Trophoblast cell (in vitro differentiated cells and primary cell): ENCODE measurements at regions not wholly inside any gene's neighbourhood (a gene's known extent, or its start where the extent isn't known, plus 50 kb on each side); places are given as distances from the start of the nearest gene placed in this dataset.

Experiments used
- DNase-seq, 2 donors: peaks; one replicate each; pipeline ENCODE4 v3.0.0-alpha.2; 2016
- H2AFZ ChIP-seq: 2 replicates; pipeline ENCODE4 v1.6.1; 2013; ENCODE audit warnings: low read length, moderate library complexity, mild to moderate bottlenecking; ENCODE audit not compliant: insufficient read depth, poor library complexity
- H2AK5ac ChIP-seq: 2 replicates; pipeline ENCODE4 v1.6.1; 2013; ENCODE audit warnings: mild to moderate bottlenecking, low read length
- H2BK120ac ChIP-seq: 2 replicates; pipeline ENCODE4 v1.6.1; 2013; ENCODE audit warnings: low read length, mild to moderate bottlenecking, moderate library complexity; ENCODE audit not compliant: insufficient read depth, poor library complexity
- H2BK12ac ChIP-seq: 2 replicates; pipeline ENCODE4 v1.6.1; 2013; ENCODE audit warnings: mild to moderate bottlenecking, low read length, moderate library complexity
- H2BK5ac ChIP-seq: 2 replicates; pipeline ENCODE4 v1.6.1; 2013; ENCODE audit warnings: low read length, low read depth, moderate library complexity, mild to moderate bottlenecking; ENCODE audit not compliant: poor library complexity
- H3K14ac ChIP-seq: 2 replicates; pipeline ENCODE4 v1.6.1; 2013; ENCODE audit warnings: mild to moderate bottlenecking, low read length
- H3K18ac ChIP-seq: 2 replicates; pipeline ENCODE4 v1.6.1; 2013; ENCODE audit warnings: mild to moderate bottlenecking, low read length
- H3K23ac ChIP-seq: 2 replicates; pipeline ENCODE4 v1.6.1; 2013; ENCODE audit warnings: low read length
- H3K27ac ChIP-seq: 2 replicates; pipeline ENCODE4 v1.5.1; 2013; ENCODE audit warnings: low read depth, mild to moderate bottlenecking, inconsistent platforms, low read length, moderate library complexity
- H3K27me3 ChIP-seq: 2 replicates; pipeline ENCODE4 v1.6.1; 2013; ENCODE audit warnings: inconsistent platforms, mild to moderate bottlenecking, low read length, moderate library complexity; ENCODE audit not compliant: insufficient read depth
- H3K36me3 ChIP-seq, 2 experiments: 1 replicate in 1 of 2; 2 replicates in 1 of 2; pipeline ENCODE4 v1.6.1; 2013; ENCODE audit warnings: low read length in 2 of 2, mild to moderate bottlenecking in 2 of 2, moderate library complexity in 1 of 2; ENCODE audit not compliant: insufficient read depth in 2 of 2, control insufficient read depth in 1 of 2
- H3K4ac ChIP-seq: 2 replicates; pipeline ENCODE4 v1.6.1; 2013; ENCODE audit warnings: low read depth, mild to moderate bottlenecking, low read length, moderate library complexity
- H3K4me1 ChIP-seq, 2 experiments: 1 replicate in 1 of 2; 2 replicates in 1 of 2; pipeline ENCODE4 v1.6.1; 2013; ENCODE audit warnings: low read length in 2 of 2, mild to moderate bottlenecking in 2 of 2, moderate library complexity in 1 of 2; ENCODE audit not compliant: insufficient read depth in 2 of 2, control insufficient read depth in 1 of 2
- H3K4me2 ChIP-seq: 2 replicates; pipeline ENCODE4 v1.6.1; 2013; ENCODE audit warnings: inconsistent platforms, mild to moderate bottlenecking, low read length, moderate library complexity
- H3K4me3 ChIP-seq: 2 replicates; pipeline ENCODE4 v1.5.1; 2013; ENCODE audit warnings: mild to moderate bottlenecking, low read depth, low read length, inconsistent platforms
- H3K79me1 ChIP-seq: one replicate; pipeline ENCODE4 v1.6.1; 2013; ENCODE audit warnings: low read length
- H3K79me2 ChIP-seq: 2 replicates; pipeline ENCODE4 v1.6.1; 2013; ENCODE audit warnings: low read length, mild to moderate bottlenecking; ENCODE audit not compliant: control insufficient read depth, insufficient read depth, poor library complexity
- H3K9ac ChIP-seq: 2 replicates; pipeline ENCODE4 v1.6.1; 2013; ENCODE audit warnings: mild to moderate bottlenecking, low read length
- H3K9me3 ChIP-seq: 2 replicates; pipeline ENCODE4 v1.6.1; 2013; ENCODE audit warnings: low read depth, mild to moderate bottlenecking, control low read depth, inconsistent platforms, low read length; ENCODE audit not compliant: insufficient read depth
- H4K12ac ChIP-seq: 2 replicates; pipeline ENCODE4 v1.6.1; 2013; ENCODE audit warnings: low read depth, mild to moderate bottlenecking, low read length, moderate library complexity
- H4K8ac ChIP-seq: 2 replicates; pipeline ENCODE4 v1.6.1; 2013; ENCODE audit warnings: low read depth, mild to moderate bottlenecking, low read length, moderate library complexity
- H4K91ac ChIP-seq: one replicate; pipeline ENCODE4 v1.6.1; 2013; ENCODE audit warnings: low read depth, mild to moderate bottlenecking, low read length, moderate library complexity
- WGBS: extraction: QIAGEN DNeasy Blood & Tissue Kit; methylation state at CpG from one replicate; pipeline ENCODE4 v1.1.7; 2013; ENCODE audit warnings: missing lambda C conversion rate; ENCODE audit not compliant: insufficient read length, insufficient coverage; ENCODE audit errors: extremely low coverage; 5-methylcytosine and 5-hydroxymethylcytosine counted together

DNA sequence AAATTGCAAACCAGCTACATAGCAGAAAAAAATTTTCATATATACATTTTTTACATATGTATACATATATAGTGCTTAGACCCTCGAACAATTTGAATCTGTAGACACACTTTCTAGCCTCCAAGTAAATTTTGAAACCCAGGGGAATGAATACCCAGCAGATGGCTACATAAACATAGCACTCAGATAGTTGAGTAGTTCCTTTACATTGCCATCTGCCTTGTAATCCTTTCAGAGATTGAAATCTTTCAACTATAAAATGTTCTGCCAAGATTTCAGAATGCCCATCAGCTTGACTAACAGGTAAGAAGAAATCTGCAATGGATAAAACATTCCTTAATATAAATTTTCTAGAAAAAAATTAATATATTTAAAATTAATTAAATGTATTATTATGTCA is 1333.5 kb upstream of the CADM2 start:
- H2BK120ac ChIP-seq, result no peak overlapping the region
- no peak overlapping the region for H2AK5ac ChIP-seq
- H3K4me3 ChIP-seq, result no peak overlapping the region
- no peaks in the 10 kb centered on the region for H3K79me2 ChIP-seq
- H3K27ac ChIP-seq, result no peak overlapping the region
- no peak overlapping the region for H3K4ac ChIP-seq
- no peaks in the 10 kb centered on the region for H3K79me1 ChIP-seq
- no peaks in the 10 kb centered on the region for H3K4me1 ChIP-seq
- H3K23ac ChIP-seq, result no peak overlapping the region
- no peak overlapping the region for H3K18ac ChIP-seq
- no peaks in the 10 kb centered on the region for H3K27me3 ChIP-seq
- no peak overlapping the region for H3K4me2 ChIP-seq
- H2AFZ ChIP-seq, result no peak overlapping the region
- no peak overlapping the region for H4K8ac ChIP-seq
- H2BK5ac ChIP-seq, result no peak overlapping the region
- DNase-seq, result no peak
- H3K14ac ChIP-seq, result no peak overlapping the region
- WGBS, result no CpG with 5 or more reads among the region's 1 CpG
- no peak overlapping the region for H2BK12ac ChIP-seq
- no peaks in the 10 kb centered on the region for H3K36me3 ChIP-seq
- no peak overlapping the region for H4K12ac ChIP-seq
- no peak overlapping the region for H4K91ac ChIP-seq
- H3K9me3 ChIP-seq, result no peaks in the 10 kb centered on the region
- H3K9ac ChIP-seq, result no peak overlapping the region

GRCh38 chr3:83628471-83628870 is 1330.3 kb upstream of the CADM2 start:
- Histone ChIP-seq H4K12ac (no peak overlapping the region), H4K8ac (no peak overlapping the region), H3K18ac (no peak overlapping the region), H3K4ac (no peak overlapping the region), H3K4me1 (no peaks in the 10 kb centered on the region), H2BK5ac (no peak overlapping the region), H3K4me3 (no peak overlapping the region), H3K36me3 (no peaks in the 10 kb centered on the region), H4K91ac (no peak overlapping the region), H3K4me2 (no peak overlapping the region), H3K27ac (no peak overlapping the region), H2AK5ac (no peak overlapping the region), H3K14ac (no peak overlapping the region), H3K9me3 (no peaks in the 10 kb centered on the region), H2AFZ (no peak overlapping the region), H2BK120ac (no peak overlapping the region), H3K27me3 (no peaks in the 10 kb centered on the region), H2BK12ac (no peak overlapping the region), H3K9ac (no peak overlapping the region), H3K79me2 (no peaks in the 10 kb centered on the region), H3K79me1 (no peaks in the 10 kb centered on the region), H3K23ac (no peak overlapping the region)
- WGBS, result no CpG with 5 or more reads among the region's 1 CpG
- DNase-seq, result no peak

GRCh38 chr3:83632526-83632925 is 1326.3 kb upstream of the CADM2 start:
- no peaks in the 10 kb centered on the region for H3K36me3 ChIP-seq
- H3K4ac ChIP-seq, result no peak overlapping the region
- H2BK120ac ChIP-seq, result no peak overlapping the region
- no peak overlapping the region for H2AFZ ChIP-seq
- no peak overlapping the region for H3K18ac ChIP-seq
- no peak overlapping the region for H3K4me3 ChIP-seq
- H3K4me1 ChIP-seq, result no peaks in the 10 kb centered on the region
- no peak overlapping the region for H2AK5ac ChIP-seq
- no peak overlapping the region for H3K4me2 ChIP-seq
- H3K9ac ChIP-seq, result no peak overlapping the region
- no peak overlapping the region for H4K8ac ChIP-seq
- H3K27ac ChIP-seq, result no peak overlapping the region
- no peak overlapping the region for H2BK5ac ChIP-seq
- H2BK12ac ChIP-seq, result no peak overlapping the region
- no peak overlapping the region for H3K14ac ChIP-seq
- H3K79me2 ChIP-seq, result no peaks in the 10 kb centered on the region
- H3K23ac ChIP-seq, result no peak overlapping the region
- H4K91ac ChIP-seq, result no peak overlapping the region
- no peak overlapping the region for H4K12ac ChIP-seq
- H3K9me3 ChIP-seq, result no peaks in the 10 kb centered on the region
- no peaks in the 10 kb centered on the region for H3K79me1 ChIP-seq
- no peak for DNase-seq
- no peaks in the 10 kb centered on the region for H3K27me3 ChIP-seq

- H3K79me1 ChIP-seq, result no peaks in the 10 kb centered on the region
- no peak overlapping the region for H2BK120ac ChIP-seq
- no peak overlapping the region for H3K23ac ChIP-seq
- no peak overlapping the region for H3K4me3 ChIP-seq
- DNase-seq, result no peak
- WGBS, result 100% methylated on average over 1 of the region's 10 CpGs
- H2BK5ac ChIP-seq, result no peak overlapping the region
- no peak overlapping the region for H2AFZ ChIP-seq
- H3K4ac ChIP-seq, result no peak overlapping the region
- H4K8ac ChIP-seq, result no peak overlapping the region
- H4K12ac ChIP-seq, result no peak overlapping the region
- H3K4me2 ChIP-seq, result no peak overlapping the region
- no peak overlapping the region for H3K27ac ChIP-seq
- no peak overlapping the region for H2AK5ac ChIP-seq
- H3K9me3 ChIP-seq, result no peaks in the 10 kb centered on the region
- no peak overlapping the region for H3K14ac ChIP-seq
- H3K36me3 ChIP-seq, result no peaks in the 10 kb centered on the region
- H4K91ac ChIP-seq, result no peak overlapping the region
- no peak overlapping the region for H2BK12ac ChIP-seq
- H3K79me2 ChIP-seq, result no peaks in the 10 kb centered on the region
- no peak overlapping the region for H3K9ac ChIP-seq
- H3K27me3 ChIP-seq, result no peaks in the 10 kb centered on the region
- no peaks in the 10 kb centered on the region for H3K4me1 ChIP-seq
- no peak overlapping the region for H3K18ac ChIP-seq
Observed at GRCh38 chr3:83633758-83634157, 1325.0 kb upstream of the CADM2 start.

- Histone ChIP-seq H4K91ac (no peak overlapping the region), H3K4ac (no peak overlapping the region), H3K9ac (no peak overlapping the region), H2BK5ac (no peak overlapping the region), H2AFZ (no peak overlapping the region), H2BK120ac (no peak overlapping the region), H3K4me3 (no peak overlapping the region), H3K14ac (no peak overlapping the region), H4K12ac (no peak overlapping the region), H3K27me3 (no peaks in the 10 kb centered on the region), H4K8ac (no peak overlapping the region), H2BK12ac (no peak overlapping the region), H3K18ac (no peak overlapping the region), H3K4me2 (no peak overlapping the region), H3K36me3 (no peaks in the 10 kb centered on the region), H3K4me1 (no peaks in the 10 kb centered on the region), H2AK5ac (no peak overlapping the region), H3K79me1 (no peaks in the 10 kb centered on the region), H3K23ac (no peak overlapping the region), H3K79me2 (no peaks in the 10 kb centered on the region), H3K9me3 (no peaks in the 10 kb centered on the region), H3K27ac (no peak overlapping the region)
- no peak for DNase-seq
- WGBS, result no CpG with 5 or more reads among the region's 8 CpGs
Observed at GRCh38 chr3:83649692-83650091, 1309.1 kb upstream of the CADM2 start.
